ENCODE measurements at regions not wholly inside any gene's neighbourhood (a gene's known extent, or its start where the extent isn't known, plus 50 kb on each side); places are given as distances from the start of the nearest gene placed in this dataset.

DNA sequence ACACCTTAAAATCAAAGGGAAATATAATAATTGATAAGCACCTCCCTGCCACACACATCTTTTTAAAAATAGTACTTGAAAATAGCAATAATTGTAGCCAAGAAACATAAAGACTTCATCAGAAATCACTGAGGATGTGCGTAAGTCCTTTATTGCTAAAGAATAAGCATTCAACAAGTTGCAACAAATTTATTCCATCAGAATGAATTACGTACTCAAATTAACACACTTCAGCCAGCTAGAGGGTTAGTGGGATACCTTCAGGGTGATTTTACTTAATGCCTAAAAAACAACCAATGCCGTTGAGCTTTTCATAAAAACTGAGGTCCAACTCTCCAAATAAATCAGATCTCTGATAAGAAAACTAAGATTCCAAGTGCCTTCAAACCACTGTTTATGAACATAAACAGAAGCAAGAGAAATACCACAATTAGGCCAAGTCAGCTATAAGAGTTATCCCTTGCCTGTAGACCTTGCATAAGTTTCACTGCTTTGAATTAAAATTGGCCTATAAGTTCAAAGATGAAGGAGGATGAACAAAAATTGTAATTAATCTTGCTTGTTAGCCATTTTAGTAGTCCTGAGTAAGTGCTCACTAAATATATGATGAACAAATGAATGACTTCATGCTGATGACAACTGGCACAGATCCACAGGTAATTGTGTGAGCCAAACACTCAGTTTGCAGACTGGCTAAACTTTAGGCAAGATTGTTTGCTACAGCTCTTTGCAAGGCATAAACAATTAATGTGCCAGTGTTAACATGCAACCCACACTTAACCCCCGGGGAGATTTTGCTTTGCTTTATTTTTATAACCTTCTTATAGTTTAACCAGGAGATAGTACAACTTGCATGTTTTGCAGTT, 375.1 kb upstream of the THBS1 start:
- H3K4me3 ChIP-seq (ENCODE audit: low read depth, low read length): no peak overlapping the region

DNA sequence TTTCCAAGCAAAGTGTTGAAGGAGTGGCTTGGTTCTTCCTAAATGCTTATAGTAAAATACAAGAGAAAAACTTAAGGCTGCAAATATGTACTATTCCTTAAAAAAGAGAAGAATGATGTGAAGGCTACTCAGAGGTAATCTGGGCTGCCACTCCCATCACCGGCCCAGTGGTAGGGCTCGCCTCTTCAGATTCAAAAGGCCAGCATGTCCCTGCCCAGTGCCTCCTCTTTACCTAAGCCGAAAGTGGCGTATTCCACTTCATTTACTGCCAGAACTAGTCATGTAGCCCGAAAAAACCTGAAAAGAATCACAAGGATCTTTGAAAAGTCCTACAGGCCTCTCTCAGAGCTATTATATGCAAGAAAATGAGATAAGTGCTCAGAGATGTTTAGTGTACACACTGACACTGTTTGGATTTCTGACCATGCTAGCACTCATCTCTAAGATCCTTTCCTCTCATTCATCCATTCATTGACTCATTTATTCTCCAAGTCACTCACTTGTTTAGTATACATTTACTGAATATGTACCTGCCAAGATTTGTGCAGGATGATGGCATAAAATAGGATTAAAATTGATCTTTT, 373.3 kb upstream of the THBS1 start:
- TF ChIP-seq, protein P1, sequence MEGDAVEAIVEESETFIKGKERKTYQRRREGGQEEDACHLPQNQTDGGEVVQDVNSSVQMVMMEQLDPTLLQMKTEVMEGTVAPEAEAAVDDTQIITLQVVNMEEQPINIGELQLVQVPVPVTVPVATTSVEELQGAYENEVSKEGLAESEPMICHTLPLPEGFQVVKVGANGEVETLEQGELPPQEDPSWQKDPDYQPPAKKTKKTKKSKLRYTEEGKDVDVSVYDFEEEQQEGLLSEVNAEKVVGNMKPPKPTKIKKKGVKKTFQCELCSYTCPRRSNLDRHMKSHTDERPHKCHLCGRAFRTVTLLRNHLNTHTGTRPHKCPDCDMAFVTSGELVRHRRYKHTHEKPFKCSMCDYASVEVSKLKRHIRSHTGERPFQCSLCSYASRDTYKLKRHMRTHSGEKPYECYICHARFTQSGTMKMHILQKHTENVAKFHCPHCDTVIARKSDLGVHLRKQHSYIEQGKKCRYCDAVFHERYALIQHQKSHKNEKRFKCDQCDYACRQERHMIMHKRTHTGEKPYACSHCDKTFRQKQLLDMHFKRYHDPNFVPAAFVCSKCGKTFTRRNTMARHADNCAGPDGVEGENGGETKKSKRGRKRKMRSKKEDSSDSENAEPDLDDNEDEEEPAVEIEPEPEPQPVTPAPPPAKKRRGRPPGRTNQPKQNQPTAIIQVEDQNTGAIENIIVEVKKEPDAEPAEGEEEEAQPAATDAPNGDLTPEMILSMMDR (IDR thresholded peaks at IDR 0.05; ENCODE audit: low read depth, low read length): no peak

More for the DNA sequence above, 375.1 kb upstream of the THBS1 start:
- TF ChIP-seq, protein P1 (IDR thresholded peaks at IDR 0.05; ENCODE audit: low read depth, low read length): no peak

DNA sequence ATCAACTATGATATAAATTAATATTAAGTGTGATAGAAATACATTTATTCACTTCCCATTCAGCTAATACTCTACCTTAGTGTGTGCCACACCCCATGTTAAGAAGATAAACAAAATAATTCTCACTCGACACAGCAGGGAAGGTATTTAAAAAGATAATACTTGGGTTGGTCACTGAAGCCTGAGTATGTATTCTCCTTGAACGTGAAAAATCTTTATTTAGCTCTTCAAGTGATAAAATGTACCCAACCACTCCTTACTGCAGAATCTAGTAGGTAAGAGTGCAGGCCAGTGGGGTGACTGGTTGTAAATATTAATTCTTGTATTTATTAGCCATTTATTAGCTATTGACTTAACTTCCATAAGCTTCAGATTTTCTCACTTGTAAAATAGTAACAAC, 372.7 kb upstream of the THBS1 start:
- TF ChIP-seq, protein P1 (IDR thresholded peaks at IDR 0.05; ENCODE audit: low read depth, low read length): no peak
- no peak overlapping the region for H3K4me3 ChIP-seq (ENCODE audit: low read depth, low read length)

More for the DNA sequence above, 373.3 kb upstream of the THBS1 start:
- no peak overlapping the region for H3K4me3 ChIP-seq (ENCODE audit: low read depth, low read length)

DNA sequence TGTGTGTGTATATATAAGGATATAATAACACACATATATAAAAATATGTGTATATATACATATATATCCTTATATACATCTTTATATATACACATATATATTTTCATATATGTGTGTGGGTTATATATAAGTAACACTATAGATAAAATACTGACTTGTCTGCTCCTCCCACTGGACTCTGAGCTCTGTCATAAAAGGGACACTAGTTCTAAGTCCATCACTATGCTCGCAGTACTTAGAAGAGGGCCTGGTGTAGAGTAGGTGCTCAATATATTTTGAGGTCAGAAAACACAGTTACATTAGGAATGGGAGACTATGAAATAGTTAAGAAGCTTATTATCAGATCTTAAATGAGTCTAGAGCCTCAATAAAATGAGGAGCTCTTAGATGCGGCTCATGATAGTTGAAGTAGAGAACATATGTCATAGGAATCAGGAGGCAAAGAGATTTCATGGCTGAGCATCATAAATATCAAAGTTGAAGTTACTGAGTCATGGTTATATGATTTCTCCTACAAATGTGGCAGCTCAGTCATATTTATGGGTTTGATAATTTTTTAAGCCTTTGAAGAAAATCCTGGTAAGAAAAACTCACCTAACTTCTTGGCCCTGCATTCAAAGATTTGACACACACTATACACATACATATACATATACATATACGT, 371.2 kb upstream of the THBS1 start:
- H3K4me3 ChIP-seq (ENCODE audit: low read depth, low read length): no peak overlapping the region
- TF ChIP-seq, protein P1 (IDR thresholded peaks at IDR 0.05; ENCODE audit: low read depth, low read length): no peak

DNA sequence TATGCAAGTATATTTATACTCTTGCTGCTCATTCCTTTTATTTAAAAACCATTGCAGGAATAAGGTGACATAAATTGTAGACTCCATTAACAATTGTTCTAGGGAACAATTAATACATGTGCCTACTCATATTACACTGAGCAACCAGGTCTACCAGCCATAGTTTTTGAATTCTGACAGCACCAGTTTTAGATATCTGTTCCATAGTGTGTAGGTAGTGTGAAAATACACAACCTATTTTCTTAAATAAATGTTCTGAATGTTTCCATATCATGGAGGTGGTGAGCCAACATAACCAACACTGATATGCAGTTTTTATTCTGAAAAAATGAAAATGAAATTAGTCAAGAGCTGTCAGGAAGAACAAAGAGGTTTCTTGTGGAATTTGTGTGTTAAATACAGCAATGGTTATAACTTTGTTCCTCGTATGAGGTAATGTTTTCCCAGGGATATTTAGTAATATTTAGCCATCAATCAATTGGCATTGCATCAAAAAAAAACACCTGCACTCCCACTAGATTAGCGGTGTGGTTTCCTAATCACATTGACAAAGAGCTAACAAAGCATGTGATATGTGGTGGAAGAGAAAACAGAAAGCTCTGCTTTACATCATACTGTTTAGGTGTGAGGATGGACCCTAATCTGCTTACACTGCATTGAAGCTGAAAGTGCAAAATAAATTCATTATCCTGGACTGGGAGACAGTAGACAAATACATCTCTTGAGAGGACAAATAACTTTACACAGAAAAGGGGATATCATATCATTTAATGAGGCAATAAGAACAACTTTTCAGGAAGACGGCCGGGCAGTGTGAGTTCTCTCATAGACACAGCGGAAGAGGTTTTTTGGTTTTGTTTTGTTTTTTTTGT, 369.5 kb upstream of the THBS1 start:
- H3K4me3 ChIP-seq (ENCODE audit: low read depth, low read length): no peak overlapping the region
- TF ChIP-seq, protein P1 (IDR thresholded peaks at IDR 0.05; ENCODE audit: low read depth, low read length): no peak

DNA sequence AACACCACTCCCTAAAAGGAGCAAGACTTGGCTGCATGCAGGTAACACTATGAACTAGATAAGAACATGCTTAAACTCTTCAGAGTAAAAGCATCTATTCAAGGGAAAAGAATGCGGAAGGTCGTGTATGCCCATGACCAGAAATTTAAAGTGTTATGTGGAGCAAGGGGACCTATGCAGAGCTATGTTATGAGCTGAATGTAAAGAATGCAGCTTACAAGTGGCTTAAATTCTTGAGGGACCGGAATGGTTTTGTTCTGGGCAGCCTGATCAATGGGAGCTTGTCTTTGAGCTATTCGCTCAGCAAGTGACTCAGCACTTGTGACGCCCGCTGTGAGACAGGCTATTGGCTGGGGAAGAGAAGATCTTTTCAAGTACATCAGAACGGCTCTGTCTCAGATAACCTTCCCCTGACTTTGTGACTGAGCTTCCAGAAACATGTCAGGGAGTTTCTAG, 367.5 kb upstream of the THBS1 start:
- TF ChIP-seq, protein P1 (IDR thresholded peaks at IDR 0.05; ENCODE audit: low read depth, low read length): no peak
- no peak overlapping the region for H3K4me3 ChIP-seq (ENCODE audit: low read depth, low read length)

Measured in WI38 (cell line).